ENCODE measurements at regions not wholly inside any gene's neighbourhood (a gene's known extent, or its start where the extent isn't known, plus 50 kb on each side); places are given as distances from the start of the nearest gene placed in this dataset.

DNA sequence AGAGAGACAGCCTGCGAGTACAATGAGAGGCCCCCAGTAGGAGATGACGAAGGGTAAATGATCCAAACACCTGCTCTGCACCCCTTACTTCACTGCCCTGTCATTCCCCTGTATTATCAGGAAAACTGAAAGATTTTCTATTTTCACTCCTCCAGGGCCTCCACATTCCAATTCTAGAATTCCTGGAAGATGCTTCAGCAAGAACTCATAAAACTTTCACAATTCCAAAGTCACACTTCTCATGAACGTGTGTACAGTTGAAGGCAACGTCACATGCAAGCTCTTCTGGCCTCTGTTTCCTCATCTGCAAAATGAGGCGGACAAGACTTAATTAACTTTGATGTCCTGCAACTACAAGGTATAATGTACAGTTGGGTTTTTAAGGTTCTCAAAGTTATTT lies 62.8 kb upstream of the SPATA12 start:
- H3K14ac ChIP-seq (ENCODE audit: insufficient read length): no peak overlapping the region
- H3K79me1 ChIP-seq (ENCODE audit: low read depth, low read length): peaks cover 2% of the 10 kb centered on the region; the same call in 1 of the 2 replicates
- ChIA-PET CTCF (ENCODE audit: partially characterized antibody) (interaction anchor here (0.9 to 4.9 kb wide), 7 partner anchors 9 to 181 kb away, joined by 3 to 63 read pairs (median 9); no protein-coding TSS in a partner anchor), POLR2A (ENCODE audit: partially characterized antibody) (no interaction called here)
- no peak overlapping the region for H2BK20ac ChIP-seq (ENCODE audit: low read length)
- H4K91ac ChIP-seq (replicated peaks; ENCODE audit: insufficient read length, low read length): no peak overlapping the region
- no peak overlapping the region for H3K18ac ChIP-seq (ENCODE audit: extremely low read depth, low read length)
- no peak overlapping the region for H2BK5ac ChIP-seq (ENCODE audit: low read depth, low read length)
- WGBS, 2 experiments (ENCODE audit: extremely low coverage in 1 of 2, insufficient coverage in 1 of 2, insufficient read length in 1 of 2, insufficient replicate concordance in 2 of 2, low coverage in 1 of 2, low lambda C conversion rate in 2 of 2, missing lambda C conversion rate in 1 of 2): 94% methylated on average over 5 of the region's 5 CpGs; no CpG with 5 or more reads in 1 of the 2 experiments
- no peaks in the 10 kb centered on the region for H3K9me3 ChIP-seq (ENCODE audit: insufficient read depth in 2 of 2, low read depth in 1 of 2, low read length in 1 of 2)
- no peak for FAIRE-seq
- no peak overlapping the region for H3K27ac ChIP-seq (ENCODE audit: low read depth, low read length)
- no peak overlapping the region for H3K4me3 ChIP-seq (ENCODE audit: extremely low read depth in 1 of 4, insufficient read depth in 2 of 4, low read depth in 3 of 4, low read length in 4 of 4)
- no peak overlapping the region for H2BK120ac ChIP-seq (replicated peaks; ENCODE audit: low read depth, low read length)
- H2AFZ ChIP-seq (ENCODE audit: low read length): no peak overlapping the region
- H2BK12ac ChIP-seq (ENCODE audit: low read depth, low read length): no peak overlapping the region
- no peak overlapping the region for H2BK15ac ChIP-seq (ENCODE audit: low read length)
- H4K8ac ChIP-seq (ENCODE audit: extremely low read depth, insufficient read depth, low read length): no peak overlapping the region
- no peak overlapping the region for H4K5ac ChIP-seq (ENCODE audit: insufficient read length, low read depth, low read length)
- H3K4me2 ChIP-seq (ENCODE audit: insufficient read depth in 1 of 2, low read depth in 2 of 2, low read length in 2 of 2): no peak overlapping the region
- DNase-seq (ENCODE audit: low read depth in 1 of 2, low spot score in 2 of 2): no peak
- no peaks in the 10 kb centered on the region for H3K36me3 ChIP-seq (ENCODE audit: control insufficient read depth in 2 of 4, insufficient read depth in 4 of 4, low read length in 3 of 4)
- H3K23me2 ChIP-seq (ENCODE audit: low read depth, low read length): no peaks in the 10 kb centered on the region; the same call in 1 of the 2 replicates
- H2AK5ac ChIP-seq (ENCODE audit: low read depth, low read length): no peak overlapping the region
- H3K4me1 ChIP-seq (replicated peaks in 1 of 4; ENCODE audit: control insufficient read depth in 3 of 4, insufficient read depth in 4 of 4, low read length in 3 of 4): no peaks in the 10 kb centered on the region
- H3K9ac ChIP-seq (replicated peaks in 1 of 4; ENCODE audit: extremely low read depth in 1 of 4, low read depth in 3 of 4, low read length in 3 of 4): no peak overlapping the region
- H3K27me3 ChIP-seq (replicated peaks in 1 of 4; ENCODE audit: control insufficient read depth in 3 of 4, extremely low read depth in 1 of 4, insufficient read depth in 3 of 4, low read length in 3 of 4): no peaks in the 10 kb centered on the region
- H3K79me2 ChIP-seq (ENCODE audit: control insufficient read depth in 1 of 2, insufficient read depth in 2 of 2, low read length in 2 of 2): no peaks in the 10 kb centered on the region
- TF ChIP-seq EGR1 (IDR thresholded peaks at IDR 0.05; ENCODE audit: borderline replicate concordance, low read depth, low read length): no peak
- no peak for TF ChIP-seq BCL11A (IDR thresholded peaks at IDR 0.05; ENCODE audit: low read depth in 2 of 2, low read length in 2 of 2)
- no peak for TF ChIP-seq POLR2AphosphoS5 (IDR thresholded peaks at IDR 0.05; ENCODE audit: low read depth, low read length)
- no peak for TF ChIP-seq SP4 (IDR thresholded peaks at IDR 0.05; ENCODE audit: low read length)
- no peak for TF ChIP-seq YY1 (IDR thresholded peaks at IDR 0.05; ENCODE audit: low read depth, low read length)
- no peak for TF ChIP-seq SIRT6 (IDR thresholded peaks at IDR 0.05; ENCODE audit: low read length)
- no peak for TF ChIP-seq SIN3A (conservative IDR thresholded peaks at IDR 0.05 in 1 of 2, IDR thresholded peaks at IDR 0.05 in 1 of 2; ENCODE audit: low read depth in 1 of 2, low read length in 2 of 2)
- TF ChIP-seq ASH2L (IDR thresholded peaks at IDR 0.05; ENCODE audit: low read length): no peak
- no peak overlapping the region for H3K23ac ChIP-seq (ENCODE audit: insufficient read length)
- H4K20me1 ChIP-seq (replicated peaks in 1 of 2; ENCODE audit: control insufficient read depth in 1 of 2, insufficient read depth in 2 of 2, low read length in 2 of 2): no peaks in the 10 kb centered on the region
- H3K4ac ChIP-seq (replicated peaks; ENCODE audit: insufficient read length, low read depth, low read length): no peak overlapping the region
- no peak overlapping the region for H3K56ac ChIP-seq (replicated peaks; ENCODE audit: insufficient read length, low read depth, low read length)
